HEK293 (cell line): ENCODE measurements at regions not wholly inside any gene's neighbourhood (a gene's known extent, or its start where the extent isn't known, plus 50 kb on each side); places are given as distances from the start of the nearest gene placed in this dataset.

Experiments
- ZFP3 ChIP-seq: fragments of 450-650 bp; formaldehyde crosslinking; IDR thresholded peaks from 2 replicates; pipeline ENCODE4 v1.5.1; 2016; ENCODE audit warnings: low read depth, missing biosample characterization, missing genetic modification characterization
- ZFP69B ChIP-seq: fragments of 450-650 bp; formaldehyde crosslinking; IDR thresholded peaks from 2 replicates; pipeline ENCODE4 v1.5.1; 2016; ENCODE audit warnings: missing biosample characterization, missing genetic modification characterization
- ZNF274 ChIP-seq, 2 experiments: fragments of 200-500 bp in 1 of 2; fragments of 450-650 bp in 1 of 2; sonication (Bioruptor generic) in 1 of 2; formaldehyde crosslinking in 1 of 2; IDR thresholded peaks; 2 replicates each; pipeline versions ENCODE4 v1.5.1 to v1.6.1; 2014 to 2016; ENCODE audit warnings: borderline replicate concordance in 1 of 2, inconsistent platforms in 1 of 2, low read length in 1 of 2, missing biosample characterization in 1 of 2, missing genetic modification characterization in 1 of 2
- ZNF704 ChIP-seq: fragments of 450-650 bp; formaldehyde crosslinking; IDR thresholded peaks from 2 replicates; pipeline ENCODE4 v1.5.1; 2016; ENCODE audit warnings: missing biosample characterization, missing genetic modification characterization
- ZNF707 ChIP-seq: fragments of 450-650 bp; formaldehyde crosslinking; IDR thresholded peaks from 2 replicates; pipeline ENCODE4 v1.5.1; 2016; ENCODE audit warnings: missing biosample characterization, missing genetic modification characterization
- ZSCAN16 ChIP-seq: fragments of 450-650 bp; formaldehyde crosslinking; IDR thresholded peaks from 2 replicates; pipeline ENCODE4 v1.5.1; 2016; ENCODE audit warnings: missing biosample characterization, missing genetic modification characterization
- TF ChIP-seq, protein P1 (sequence below): fragments of 450-650 bp; formaldehyde crosslinking; IDR thresholded peaks from 2 replicates; pipeline ENCODE4 v1.5.1; 2016; ENCODE audit warnings: missing biosample characterization, missing genetic modification characterization
- TF ChIP-seq, protein P2 (sequence below): fragments of 450-650 bp; formaldehyde crosslinking; IDR thresholded peaks from 2 replicates; pipeline ENCODE4 v1.5.1; 2016; ENCODE audit warnings: missing biosample characterization, missing genetic modification characterization
- TF ChIP-seq, protein P3 (sequence below): sonication (generic); formaldehyde crosslinking; IDR thresholded peaks from 2 replicates; pipeline ENCODE4 v1.8.1; 2022; ENCODE audit warnings: mild to moderate bottlenecking, moderate library complexity, missing genetic modification reagents
- TF ChIP-seq, protein P4 (sequence below): fragments of 450-650 bp; formaldehyde crosslinking; IDR thresholded peaks from 2 replicates; pipeline ENCODE4 v1.5.1; 2016; ENCODE audit warnings: missing biosample characterization, missing genetic modification characterization, low read depth

- TF ChIP-seq ZNF274 (IDR thresholded peaks at IDR 0.05; ENCODE audit: low read length) (no peak), ZNF274 (tag by site-specific recombination; IDR thresholded peaks at IDR 0.05; ENCODE audit: borderline replicate concordance) (no peak), ZFP3 (tag by site-specific recombination) (no peak), ZSCAN16 (tag by site-specific recombination) (no peak), ZNF707 (no peak), ZNF704 (tag by site-specific recombination) (no peak), ZFP69B (tag by site-specific recombination) (no peak)
- TF ChIP-seq, protein P1, sequence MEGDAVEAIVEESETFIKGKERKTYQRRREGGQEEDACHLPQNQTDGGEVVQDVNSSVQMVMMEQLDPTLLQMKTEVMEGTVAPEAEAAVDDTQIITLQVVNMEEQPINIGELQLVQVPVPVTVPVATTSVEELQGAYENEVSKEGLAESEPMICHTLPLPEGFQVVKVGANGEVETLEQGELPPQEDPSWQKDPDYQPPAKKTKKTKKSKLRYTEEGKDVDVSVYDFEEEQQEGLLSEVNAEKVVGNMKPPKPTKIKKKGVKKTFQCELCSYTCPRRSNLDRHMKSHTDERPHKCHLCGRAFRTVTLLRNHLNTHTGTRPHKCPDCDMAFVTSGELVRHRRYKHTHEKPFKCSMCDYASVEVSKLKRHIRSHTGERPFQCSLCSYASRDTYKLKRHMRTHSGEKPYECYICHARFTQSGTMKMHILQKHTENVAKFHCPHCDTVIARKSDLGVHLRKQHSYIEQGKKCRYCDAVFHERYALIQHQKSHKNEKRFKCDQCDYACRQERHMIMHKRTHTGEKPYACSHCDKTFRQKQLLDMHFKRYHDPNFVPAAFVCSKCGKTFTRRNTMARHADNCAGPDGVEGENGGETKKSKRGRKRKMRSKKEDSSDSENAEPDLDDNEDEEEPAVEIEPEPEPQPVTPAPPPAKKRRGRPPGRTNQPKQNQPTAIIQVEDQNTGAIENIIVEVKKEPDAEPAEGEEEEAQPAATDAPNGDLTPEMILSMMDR = no peak
- TF ChIP-seq, protein P2, sequence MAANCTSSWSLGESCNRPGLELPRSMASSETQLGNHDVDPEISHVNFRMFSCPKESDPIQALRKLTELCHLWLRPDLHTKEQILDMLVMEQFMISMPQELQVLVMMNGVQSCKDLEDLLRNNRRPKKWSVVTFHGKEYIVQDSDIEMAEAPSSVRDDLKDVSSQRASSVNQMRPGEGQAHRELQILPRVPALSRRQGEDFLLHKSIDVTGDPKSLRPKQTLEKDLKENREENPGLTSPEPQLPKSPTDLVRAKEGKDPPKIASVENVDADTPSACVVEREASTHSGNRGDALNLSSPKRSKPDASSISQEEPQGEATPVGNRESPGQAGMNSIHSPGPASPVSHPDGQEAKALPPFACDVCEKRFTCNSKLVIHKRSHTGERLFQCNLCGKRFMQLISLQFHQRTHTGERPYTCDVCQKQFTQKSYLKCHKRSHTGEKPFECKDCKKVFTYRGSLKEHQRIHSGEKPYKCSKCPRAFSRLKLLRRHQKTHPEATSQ (tag by site-specific recombination) = no peak
- TF ChIP-seq, protein P3, sequence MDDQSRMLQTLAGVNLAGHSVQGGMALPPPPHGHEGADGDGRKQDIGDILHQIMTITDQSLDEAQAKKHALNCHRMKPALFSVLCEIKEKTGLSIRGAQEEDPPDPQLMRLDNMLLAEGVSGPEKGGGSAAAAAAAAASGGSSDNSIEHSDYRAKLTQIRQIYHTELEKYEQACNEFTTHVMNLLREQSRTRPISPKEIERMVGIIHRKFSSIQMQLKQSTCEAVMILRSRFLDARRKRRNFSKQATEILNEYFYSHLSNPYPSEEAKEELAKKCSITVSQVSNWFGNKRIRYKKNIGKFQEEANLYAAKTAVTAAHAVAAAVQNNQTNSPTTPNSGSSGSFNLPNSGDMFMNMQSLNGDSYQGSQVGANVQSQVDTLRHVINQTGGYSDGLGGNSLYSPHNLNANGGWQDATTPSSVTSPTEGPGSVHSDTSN (CRISPR knock-in tag) = no peak
- TF ChIP-seq, protein P4, sequence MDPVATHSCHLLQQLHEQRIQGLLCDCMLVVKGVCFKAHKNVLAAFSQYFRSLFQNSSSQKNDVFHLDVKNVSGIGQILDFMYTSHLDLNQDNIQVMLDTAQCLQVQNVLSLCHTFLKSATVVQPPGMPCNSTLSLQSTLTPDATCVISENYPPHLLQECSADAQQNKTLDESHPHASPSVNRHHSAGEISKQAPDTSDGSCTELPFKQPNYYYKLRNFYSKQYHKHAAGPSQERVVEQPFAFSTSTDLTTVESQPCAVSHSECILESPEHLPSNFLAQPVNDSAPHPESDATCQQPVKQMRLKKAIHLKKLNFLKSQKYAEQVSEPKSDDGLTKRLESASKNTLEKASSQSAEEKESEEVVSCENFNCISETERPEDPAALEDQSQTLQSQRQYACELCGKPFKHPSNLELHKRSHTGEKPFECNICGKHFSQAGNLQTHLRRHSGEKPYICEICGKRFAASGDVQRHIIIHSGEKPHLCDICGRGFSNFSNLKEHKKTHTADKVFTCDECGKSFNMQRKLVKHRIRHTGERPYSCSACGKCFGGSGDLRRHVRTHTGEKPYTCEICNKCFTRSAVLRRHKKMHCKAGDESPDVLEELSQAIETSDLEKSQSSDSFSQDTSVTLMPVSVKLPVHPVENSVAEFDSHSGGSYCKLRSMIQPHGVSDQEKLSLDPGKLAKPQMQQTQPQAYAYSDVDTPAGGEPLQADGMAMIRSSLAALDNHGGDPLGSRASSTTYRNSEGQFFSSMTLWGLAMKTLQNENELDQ (tag by site-specific recombination) = no peak
Observed at GRCh38 chr3:182257361-182257760, 535.9 kb upstream of the ATP11B start.
